GM12865 (cell line): ENCODE measurements at regions not wholly inside any gene's neighbourhood (a gene's known extent, or its start where the extent isn't known, plus 50 kb on each side); places are given as distances from the start of the nearest gene placed in this dataset.

Experiments used
- DNase-seq: peaks from one replicate; pipeline ENCODE4 v3.0.0; 2010; ENCODE audit warnings: low read depth
- H3K4me3 ChIP-seq: 2 replicates; pipeline ENCODE4 v1.5.1; 2011; ENCODE audit warnings: mild to moderate bottlenecking, low read depth, low read length, control low read depth
- TF ChIP-seq, protein P1 (sequence below): IDR thresholded peaks from 2 replicates; pipeline ENCODE4 v1.5.1; 2011; ENCODE audit warnings: low read length, control low read depth, low read depth, inconsistent platforms; ENCODE audit not compliant: insufficient read depth; ENCODE audit errors: missing control alignments

DNA sequence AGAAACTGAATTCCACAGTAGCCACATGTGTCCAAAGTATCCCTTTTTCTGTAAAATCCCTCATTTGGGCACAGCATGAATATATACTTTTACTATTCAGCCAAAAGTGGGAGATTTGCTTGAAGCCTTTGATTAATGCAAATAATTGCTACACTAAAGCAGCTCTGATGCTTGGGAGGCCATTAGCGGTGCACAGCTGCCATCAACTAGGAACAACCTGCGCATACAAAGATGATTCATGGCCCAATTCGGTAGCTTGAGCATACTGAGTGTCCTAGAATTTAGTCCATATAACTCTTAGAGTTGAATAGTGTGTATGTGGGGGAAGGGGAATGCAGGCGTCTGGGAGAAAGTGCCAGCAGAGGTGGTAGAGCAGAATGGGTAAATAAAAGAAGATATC, 277.0 kb upstream of the RMST start:
- DNase-seq, result no peak
- TF ChIP-seq, protein P1, sequence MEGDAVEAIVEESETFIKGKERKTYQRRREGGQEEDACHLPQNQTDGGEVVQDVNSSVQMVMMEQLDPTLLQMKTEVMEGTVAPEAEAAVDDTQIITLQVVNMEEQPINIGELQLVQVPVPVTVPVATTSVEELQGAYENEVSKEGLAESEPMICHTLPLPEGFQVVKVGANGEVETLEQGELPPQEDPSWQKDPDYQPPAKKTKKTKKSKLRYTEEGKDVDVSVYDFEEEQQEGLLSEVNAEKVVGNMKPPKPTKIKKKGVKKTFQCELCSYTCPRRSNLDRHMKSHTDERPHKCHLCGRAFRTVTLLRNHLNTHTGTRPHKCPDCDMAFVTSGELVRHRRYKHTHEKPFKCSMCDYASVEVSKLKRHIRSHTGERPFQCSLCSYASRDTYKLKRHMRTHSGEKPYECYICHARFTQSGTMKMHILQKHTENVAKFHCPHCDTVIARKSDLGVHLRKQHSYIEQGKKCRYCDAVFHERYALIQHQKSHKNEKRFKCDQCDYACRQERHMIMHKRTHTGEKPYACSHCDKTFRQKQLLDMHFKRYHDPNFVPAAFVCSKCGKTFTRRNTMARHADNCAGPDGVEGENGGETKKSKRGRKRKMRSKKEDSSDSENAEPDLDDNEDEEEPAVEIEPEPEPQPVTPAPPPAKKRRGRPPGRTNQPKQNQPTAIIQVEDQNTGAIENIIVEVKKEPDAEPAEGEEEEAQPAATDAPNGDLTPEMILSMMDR, result no peak

DNA sequence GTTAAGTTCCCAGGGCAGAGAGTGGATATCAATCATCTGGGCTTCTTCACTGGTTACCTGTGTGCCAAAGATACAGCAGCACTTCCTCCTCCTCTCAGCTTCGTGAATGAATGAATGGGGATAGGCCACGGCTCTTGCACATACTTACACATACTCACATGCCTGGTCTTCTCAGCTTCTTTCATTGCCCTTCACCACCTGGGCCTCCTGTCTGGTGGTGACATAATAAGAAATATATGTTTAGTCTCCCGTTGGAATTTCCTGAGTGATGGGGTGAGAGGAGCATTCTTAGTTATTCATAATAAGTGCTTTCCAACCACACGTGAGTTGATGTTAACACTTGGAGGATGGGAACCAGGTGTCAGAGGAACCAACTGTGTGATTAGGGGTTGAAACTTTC, 268.1 kb upstream of the RMST start:
- DNase-seq, result no peak
- TF ChIP-seq, protein P1, result no peak
- no peak overlapping the region for H3K4me3 ChIP-seq

More for the DNA sequence above, 277.0 kb upstream of the RMST start:
- no peak overlapping the region for H3K4me3 ChIP-seq

DNA sequence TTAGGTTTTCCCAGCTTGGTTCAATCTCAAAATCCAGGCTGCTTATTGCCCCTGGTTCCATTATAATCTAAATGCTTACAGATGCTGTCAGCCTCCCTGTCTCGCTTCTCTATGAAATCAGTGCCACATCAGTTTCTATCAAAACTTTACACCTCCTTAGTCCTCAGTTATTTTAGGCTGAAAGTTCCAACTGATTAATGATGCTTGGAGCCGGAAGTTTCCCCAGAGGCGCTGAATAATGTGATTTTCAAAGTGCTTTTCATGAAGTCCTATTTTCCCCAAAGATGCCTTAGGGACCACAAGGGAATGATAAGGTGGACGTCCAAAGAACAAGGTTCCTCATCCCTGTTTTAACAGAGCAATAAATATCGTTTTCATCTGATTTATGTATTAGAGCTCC, 262.4 kb upstream of the RMST start:
- H3K4me3 ChIP-seq, result no peak overlapping the region
- no peak for DNase-seq
- TF ChIP-seq, protein P1, result no peak

DNA sequence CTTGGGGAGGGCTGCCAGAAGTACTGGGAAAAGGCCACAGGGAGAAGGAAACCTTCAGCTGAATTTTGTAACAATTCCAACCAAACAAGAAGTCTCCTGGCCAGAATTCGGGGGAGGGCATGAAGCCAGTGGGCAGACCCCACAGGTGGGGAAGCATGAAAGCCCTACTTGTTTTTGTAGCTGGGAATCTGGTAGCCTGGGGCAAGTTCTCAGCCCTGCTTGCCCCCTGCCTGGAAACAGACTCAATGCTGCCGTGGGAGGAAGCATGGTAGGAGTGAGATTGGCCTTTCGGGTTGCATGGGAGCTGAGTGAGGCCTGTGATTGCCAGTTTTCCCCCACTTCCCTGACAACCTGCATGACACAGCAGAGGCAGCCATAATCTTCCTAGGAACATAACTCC, 259.2 kb upstream of the RMST start:
- TF ChIP-seq, protein P1, result no peak
- no peak overlapping the region for H3K4me3 ChIP-seq
- DNase-seq, result no peak

DNA sequence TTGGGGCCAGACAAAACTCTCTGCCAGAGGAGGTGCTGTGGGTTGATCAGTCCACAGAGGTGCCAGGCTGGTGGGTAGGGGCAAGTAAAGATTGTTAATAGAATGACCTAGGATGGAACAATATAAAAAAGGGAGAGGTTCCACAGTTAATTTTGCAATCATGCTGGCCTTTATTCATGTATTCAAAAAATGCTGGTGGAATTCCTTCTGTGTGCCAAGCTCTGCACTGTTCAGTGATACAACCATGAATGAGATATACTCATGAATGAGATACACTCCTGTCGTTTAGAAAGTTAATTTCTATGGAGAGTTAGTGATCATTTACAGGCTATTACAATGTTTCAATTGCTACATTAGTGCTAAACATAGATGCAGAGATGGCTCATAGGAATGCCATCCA, 252.6 kb upstream of the RMST start:
- DNase-seq, result no peak
- no peak overlapping the region for H3K4me3 ChIP-seq
- TF ChIP-seq, protein P1, result no peak

DNA sequence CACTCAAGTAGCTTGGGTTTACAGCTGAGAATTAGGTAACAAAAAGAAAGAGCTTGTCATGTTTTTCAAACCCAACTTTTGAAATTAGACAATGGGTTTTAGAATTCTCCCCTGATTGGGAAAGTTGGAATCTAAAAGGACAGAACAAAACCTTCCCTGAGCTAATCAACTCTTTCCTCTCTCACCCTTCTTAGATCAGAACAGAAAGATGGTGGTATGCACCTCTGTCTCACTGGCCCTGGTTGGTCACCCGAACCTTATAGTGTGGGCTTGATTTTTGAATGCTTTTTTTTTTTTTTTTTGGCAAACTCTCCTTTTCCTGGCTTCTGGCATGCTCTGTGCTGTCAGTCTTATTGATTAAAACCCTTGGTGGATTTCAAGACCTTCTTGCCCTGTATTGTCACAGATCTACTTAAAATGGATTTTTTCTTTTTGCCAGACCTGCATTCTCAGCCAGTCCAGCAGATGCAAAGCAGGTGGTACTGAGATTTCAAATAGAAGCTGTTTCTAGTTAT, 251.1 kb upstream of the RMST start:
- H3K4me3 ChIP-seq, result no peak overlapping the region
- no peak for DNase-seq
- TF ChIP-seq, protein P1, result no peak

DNA sequence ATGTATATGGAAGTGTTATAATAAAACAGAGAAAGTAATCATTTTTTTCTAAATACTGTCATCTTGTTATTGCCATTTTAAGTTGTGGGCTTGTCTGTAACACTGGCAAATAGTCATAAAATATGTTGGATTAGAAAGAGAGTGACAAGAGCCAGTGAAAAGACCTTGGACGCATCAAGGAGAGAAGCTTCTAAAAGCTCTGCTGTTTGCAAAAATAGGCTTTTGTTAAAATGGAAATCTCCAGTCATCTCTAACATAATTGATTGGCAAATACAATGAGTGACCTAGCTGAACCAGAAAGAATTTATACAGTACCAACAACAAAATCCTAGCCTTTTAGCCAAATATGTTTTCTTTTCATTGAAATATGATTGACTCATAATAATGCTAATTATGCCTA, 245.8 kb upstream of the RMST start:
- DNase-seq, result no peak
- TF ChIP-seq, protein P1, result no peak
- no peak overlapping the region for H3K4me3 ChIP-seq
